PC-9 (cell line): ENCODE measurements at regions not wholly inside any gene's neighbourhood (a gene's known extent, or its start where the extent isn't known, plus 50 kb on each side); places are given as distances from the start of the nearest gene placed in this dataset.

Experiments used
- BruUV-seq: library from RNA; stranded (reverse); fragments of 400-500 nt; replicated peaks from 2 replicates; lab custom pipeline; 2021; lab: Mats Ljungman, UMichigan
- CTCF ChIA-PET: fragments of 300-600 bp; sonication (Branson Sonifier 250); formaldehyde crosslinking; loops from one replicate; lab custom pipeline; 2022; ENCODE audit warnings: antibody characterized with exemption; lab: Charles Lee
- POLR2A ChIA-PET: fragments of 300-600 bp; sonication (Branson Sonifier 250); formaldehyde crosslinking; loops from one replicate; lab custom pipeline; 2022; ENCODE audit warnings: antibody characterized with exemption; ENCODE audit not compliant: unreplicated experiment; lab: Charles Lee
- DNase-seq, 2 experiments: peaks; one replicate each; pipeline versions ENCODE4 v3.0.0 to v3.0.0-alpha.2; 2015 to 2022; ENCODE audit warnings: mixed read lengths in 1 of 2
- H2AFZ ChIP-seq: fragments of 200-600 bp; sonication (generic); 2 replicates; pipeline ENCODE4 v1.8.1; 2017; ENCODE audit warnings: antibody characterized with exemption
- H3F3A ChIP-seq: fragments of 200-600 bp; sonication (generic); 2 replicates; pipeline ENCODE4 v1.8.1; 2017; ENCODE audit warnings: antibody characterized with exemption, mild to moderate bottlenecking, low read depth; ENCODE audit not compliant: insufficient read depth
- H3K27ac ChIP-seq: fragments of 200-600 bp; sonication (generic); 2 replicates; pipeline ENCODE4 v1.6.1; 2016; ENCODE audit warnings: mixed run types
- H3K27me3 ChIP-seq: fragments of 200-600 bp; sonication (generic); 2 replicates; pipeline ENCODE4 v1.6.1; 2016; ENCODE audit warnings: low read depth, mixed run types; ENCODE audit not compliant: insufficient read depth
- H3K36me3 ChIP-seq: fragments of 200-600 bp; sonication (generic); 2 replicates; pipeline ENCODE4 v1.6.1; 2016; ENCODE audit warnings: low read depth, mixed run types
- H3K4me1 ChIP-seq: fragments of 200-600 bp; sonication (generic); replicated peaks from 2 replicates; pipeline ENCODE4 v1.6.1; 2016; ENCODE audit warnings: mixed run types; ENCODE audit not compliant: insufficient read depth
- H3K4me2 ChIP-seq: fragments of 200-600 bp; sonication (generic); 2 replicates; pipeline ENCODE4 v1.6.1; 2017; ENCODE audit warnings: mixed run types
- H3K4me3 ChIP-seq: fragments of 200-600 bp; sonication (generic); 2 replicates; pipeline ENCODE4 v1.6.1; 2016; ENCODE audit warnings: mixed run types
- H3K79me2 ChIP-seq: fragments of 200-600 bp; sonication (generic); 2 replicates; pipeline ENCODE4 v1.6.1; 2017; ENCODE audit warnings: low read depth, mixed run types
- H3K9me2 ChIP-seq: fragments of 200-600 bp; sonication (generic); 2 replicates; pipeline ENCODE4 v1.8.1; 2017; ENCODE audit warnings: mild to moderate bottlenecking; ENCODE audit not compliant: insufficient read depth
- H3K9me3 ChIP-seq: fragments of 200-600 bp; sonication (generic); 2 replicates; pipeline ENCODE4 v1.8.1; 2016; ENCODE audit warnings: low read depth; ENCODE audit not compliant: insufficient read depth
- H4K20me1 ChIP-seq: fragments of 200-600 bp; sonication (generic); 2 replicates; pipeline ENCODE4 v1.8.1; 2017; ENCODE audit not compliant: insufficient read depth
- EZH2 ChIP-seq: fragments of 200-600 bp; sonication (generic); IDR thresholded peaks from 2 replicates; pipeline ENCODE4 v1.8.0; 2017; ENCODE audit warnings: antibody characterized with exemption, low read depth
- intact Hi-C: fragments of 100-400 bp; cut with micrococcal nuclease; formaldehyde crosslinking; loops from one replicate; pipeline ENCODE4 v1.10.0; 2022; ENCODE audit not compliant: unreplicated experiment
- TF ChIP-seq, protein P1 (sequence below): fragments of 200-600 bp; sonication (generic); conservative IDR thresholded peaks from 2 replicates; pipeline ENCODE4 v1.6.1; 2017; ENCODE audit warnings: mixed run types, antibody characterized with exemption, mild to moderate bottlenecking, moderate library complexity

- Histone ChIP-seq H3K9me2 (no peaks in the 10 kb centered on the region), H3K27me3 (no peaks in the 10 kb centered on the region), H3K27ac (no peak overlapping the region), H2AFZ (no peak overlapping the region), H3F3A (no peaks in the 10 kb centered on the region), H3K79me2 (no peaks in the 10 kb centered on the region), H4K20me1 (no peaks in the 10 kb centered on the region), H3K9me3 (no peaks in the 10 kb centered on the region), H3K4me2 (peak overlapping the region; percentile 38; the same call in 1 of the 2 replicates), H3K4me3 (no peak overlapping the region), H3K4me1 (peaks cover 16% of the 10 kb centered on the region), H3K36me3 (no peaks in the 10 kb centered on the region)
- BruUV-seq, result no TSS peak
- TF ChIP-seq, protein P1, sequence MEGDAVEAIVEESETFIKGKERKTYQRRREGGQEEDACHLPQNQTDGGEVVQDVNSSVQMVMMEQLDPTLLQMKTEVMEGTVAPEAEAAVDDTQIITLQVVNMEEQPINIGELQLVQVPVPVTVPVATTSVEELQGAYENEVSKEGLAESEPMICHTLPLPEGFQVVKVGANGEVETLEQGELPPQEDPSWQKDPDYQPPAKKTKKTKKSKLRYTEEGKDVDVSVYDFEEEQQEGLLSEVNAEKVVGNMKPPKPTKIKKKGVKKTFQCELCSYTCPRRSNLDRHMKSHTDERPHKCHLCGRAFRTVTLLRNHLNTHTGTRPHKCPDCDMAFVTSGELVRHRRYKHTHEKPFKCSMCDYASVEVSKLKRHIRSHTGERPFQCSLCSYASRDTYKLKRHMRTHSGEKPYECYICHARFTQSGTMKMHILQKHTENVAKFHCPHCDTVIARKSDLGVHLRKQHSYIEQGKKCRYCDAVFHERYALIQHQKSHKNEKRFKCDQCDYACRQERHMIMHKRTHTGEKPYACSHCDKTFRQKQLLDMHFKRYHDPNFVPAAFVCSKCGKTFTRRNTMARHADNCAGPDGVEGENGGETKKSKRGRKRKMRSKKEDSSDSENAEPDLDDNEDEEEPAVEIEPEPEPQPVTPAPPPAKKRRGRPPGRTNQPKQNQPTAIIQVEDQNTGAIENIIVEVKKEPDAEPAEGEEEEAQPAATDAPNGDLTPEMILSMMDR, result peak; percentile 74
- no peak for TF ChIP-seq EZH2
- POLR2A ChIA-PET, result interaction anchor here (0.6 kb wide), 1 partner anchor 329 kb away, joined by 3 read pairs; no protein-coding TSS in a partner anchor
- CTCF ChIA-PET, result interaction anchor here (0.5 to 1.4 kb wide), 3 partner anchors 82 to 326 kb away, joined by 3 to 4 read pairs (median 4); no protein-coding TSS in a partner anchor
- DNase-seq, result peak; percentile 31 to 57
- intact Hi-C loops, result loop anchor here (1.0 to 10.0 kb wide), 4 partner anchors 43 to 329 kb away; partner anchors contain the start of gene PCDH7
Observed at GRCh38 chr4:31045724-31046318, 325.7 kb downstream of the PCDH7 start.

DNA sequence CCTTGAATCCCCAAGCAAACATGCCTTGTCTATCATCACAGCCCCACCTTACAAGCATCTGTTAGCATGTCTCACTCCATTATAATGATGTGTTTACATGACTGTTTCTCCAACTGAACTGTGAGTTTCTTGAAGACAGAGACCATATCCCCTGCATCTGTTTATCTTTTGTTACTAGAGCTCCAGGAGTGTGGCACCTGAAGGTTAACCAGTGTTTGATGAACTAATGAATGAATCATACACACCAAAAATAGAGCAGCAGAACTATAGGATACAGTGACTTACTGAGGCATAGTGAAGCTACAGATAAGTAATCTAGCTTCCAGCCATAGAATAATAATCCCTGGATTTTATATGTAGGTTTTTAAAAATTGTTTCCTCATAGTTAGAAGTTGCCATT is 331.0 kb downstream of the PCDH7 start:
- CTCF ChIA-PET, result no interaction called here
- BruUV-seq, result no TSS peak
- intact Hi-C loops, result no loop called here

DNA sequence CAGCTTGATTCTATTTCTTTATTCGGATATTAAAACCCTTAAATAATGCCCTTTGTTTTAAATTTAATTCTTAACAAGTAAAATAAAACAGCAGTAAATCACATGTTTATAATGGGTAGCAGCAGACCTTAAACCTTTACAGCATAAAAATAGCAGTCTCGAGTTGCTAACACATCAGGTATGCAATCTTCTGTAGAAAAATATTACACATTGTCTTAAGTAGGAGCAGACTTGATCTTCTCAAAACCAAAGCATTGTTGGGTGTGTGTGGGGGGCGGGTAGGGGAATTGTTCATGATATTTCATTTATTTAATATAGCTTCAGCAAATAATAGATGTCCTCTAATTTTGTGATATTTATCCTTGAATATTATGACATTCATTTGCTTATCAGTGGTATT is 331.4 kb downstream of the PCDH7 start:
- H3F3A ChIP-seq, result no peaks in the 10 kb centered on the region
- intact Hi-C loops, result no loop called here
- BruUV-seq, result no TSS peak
- no peak for DNase-seq
- no peaks in the 10 kb centered on the region for H3K79me2 ChIP-seq
- POLR2A ChIA-PET, result no interaction called here
- no peak overlapping the region for H3K4me3 ChIP-seq
- no peaks in the 10 kb centered on the region for H4K20me1 ChIP-seq
- TF ChIP-seq, protein P1, result no peak
- no peak for TF ChIP-seq EZH2
- no peaks in the 10 kb centered on the region for H3K9me3 ChIP-seq
- no peaks in the 10 kb centered on the region for H3K9me2 ChIP-seq
- no peaks in the 10 kb centered on the region for H3K4me1 ChIP-seq
- no peaks in the 10 kb centered on the region for H3K27me3 ChIP-seq
- no peaks in the 10 kb centered on the region for H3K36me3 ChIP-seq
- no peak overlapping the region for H3K4me2 ChIP-seq
- H2AFZ ChIP-seq, result no peak overlapping the region
- CTCF ChIA-PET, result no interaction called here
- no peak overlapping the region for H3K27ac ChIP-seq

More for the DNA sequence above, 331.0 kb downstream of the PCDH7 start:
- H3K9me2 ChIP-seq, result no peaks in the 10 kb centered on the region
- H4K20me1 ChIP-seq, result no peaks in the 10 kb centered on the region
- TF ChIP-seq, protein P1, result no peak
- no peaks in the 10 kb centered on the region for H3K4me1 ChIP-seq
- no peak overlapping the region for H3K4me2 ChIP-seq
- no peaks in the 10 kb centered on the region for H3K79me2 ChIP-seq
- DNase-seq, result no peak
- POLR2A ChIA-PET, result no interaction called here
- no peaks in the 10 kb centered on the region for H3K9me3 ChIP-seq
- no peak overlapping the region for H3K27ac ChIP-seq
- no peaks in the 10 kb centered on the region for H3K36me3 ChIP-seq
- H3K4me3 ChIP-seq, result no peak overlapping the region
- H2AFZ ChIP-seq, result no peak overlapping the region
- no peaks in the 10 kb centered on the region for H3K27me3 ChIP-seq
- H3F3A ChIP-seq, result no peaks in the 10 kb centered on the region
